Astrocyte (in vitro differentiated cells and primary cell): ENCODE measurements at regions not wholly inside any gene's neighbourhood (a gene's known extent, or its start where the extent isn't known, plus 50 kb on each side); places are given as distances from the start of the nearest gene placed in this dataset.

ENCODE experiments used
- DNase-seq: peaks from one replicate; pipeline ENCODE4 v3.0.0-alpha.2; 2010; ENCODE audit warnings: low read depth
- FAIRE-seq: peaks from 2 replicates; lab custom pipeline; 2011; peaks lifted over from hg19 to GRCh38; lab: Jason Lieb, UNC
- H2AFZ ChIP-seq: 2 replicates; pipeline ENCODE4 v1.6.0; 2012; ENCODE audit warnings: low read depth, low read length, inconsistent platforms
- H3K27ac ChIP-seq: 2 replicates; pipeline ENCODE4 v1.5.1; 2011; ENCODE audit warnings: low read depth, low read length, inconsistent platforms
- H3K27me3 ChIP-seq: 2 replicates; pipeline ENCODE4 v1.6.0; 2011; ENCODE audit warnings: low read length, inconsistent platforms; ENCODE audit not compliant: insufficient read depth
- H3K36me3 ChIP-seq: 2 replicates; pipeline ENCODE4 v1.5.1; 2011; ENCODE audit warnings: low read length, inconsistent platforms; ENCODE audit not compliant: insufficient read depth
- H3K4me1 ChIP-seq: 2 replicates; pipeline ENCODE4 v1.5.1; 2011; ENCODE audit warnings: low read length, inconsistent platforms; ENCODE audit not compliant: insufficient read depth
- H3K4me2 ChIP-seq: 2 replicates; pipeline ENCODE4 v1.6.0; 2012; ENCODE audit warnings: low read length, inconsistent platforms
- H3K4me3 ChIP-seq: 2 replicates; pipeline ENCODE4 v1.5.1; 2011; ENCODE audit warnings: low read depth, mild to moderate bottlenecking, low read length, inconsistent platforms; ENCODE audit not compliant: insufficient read depth
- H3K79me2 ChIP-seq: 2 replicates; pipeline ENCODE4 v1.6.0; 2012; ENCODE audit warnings: mild to moderate bottlenecking, low read length, inconsistent platforms; ENCODE audit not compliant: insufficient read depth
- H3K9ac ChIP-seq: 2 replicates; pipeline ENCODE4 v1.6.0; 2012; ENCODE audit warnings: mild to moderate bottlenecking, low read length, inconsistent platforms
- H3K9me3 ChIP-seq: 2 replicates; pipeline ENCODE4 v1.5.1; 2012; ENCODE audit warnings: low read depth, mild to moderate bottlenecking, low read length, inconsistent platforms; ENCODE audit not compliant: insufficient read depth
- H4K20me1 ChIP-seq: 2 replicates; pipeline ENCODE4 v1.6.0; 2012; ENCODE audit warnings: low read length, inconsistent platforms; ENCODE audit not compliant: insufficient read depth
- H3K27ac Mint-ChIP-seq: one replicate; pipeline ENCODE4 v1.8.0; 2021; ENCODE audit warnings: mild to moderate bottlenecking, mixed read lengths; ENCODE audit not compliant: unreplicated experiment
- H3K27me3 Mint-ChIP-seq: one replicate; pipeline ENCODE4 v1.8.0; 2021; ENCODE audit warnings: low read depth, mixed read lengths; ENCODE audit not compliant: unreplicated experiment
- H3K36me3 Mint-ChIP-seq: one replicate; pipeline ENCODE4 v1.8.0; 2021; ENCODE audit warnings: low read depth, mixed read lengths; ENCODE audit not compliant: unreplicated experiment
- H3K4me1 Mint-ChIP-seq: one replicate; pipeline ENCODE4 v1.8.0; 2021; ENCODE audit warnings: low read depth, mixed read lengths; ENCODE audit not compliant: unreplicated experiment
- H3K4me3 Mint-ChIP-seq: one replicate; pipeline ENCODE4 v1.8.0; 2021; ENCODE audit warnings: mild to moderate bottlenecking, moderate library complexity, mixed read lengths; ENCODE audit not compliant: unreplicated experiment
- H3K9me3 Mint-ChIP-seq: one replicate; pipeline ENCODE4 v1.8.0; 2021; ENCODE audit warnings: mild to moderate bottlenecking, mixed read lengths; ENCODE audit not compliant: unreplicated experiment
- CTCF ChIP-seq: IDR thresholded peaks from 2 replicates; pipeline ENCODE4 v1.5.1; 2011; ENCODE audit warnings: low read depth, mild to moderate bottlenecking, inconsistent platforms, low read length, moderate library complexity; ENCODE audit not compliant: insufficient read depth
- EZH2 ChIP-seq: IDR thresholded peaks from 2 replicates; pipeline ENCODE4 v1.6.1; 2012; ENCODE audit warnings: mild to moderate bottlenecking, low read length, inconsistent platforms; ENCODE audit not compliant: insufficient read depth

- Mint-ChIP-seq H3K36me3 (no peaks in the 10 kb centered on the region), H3K9me3 (peaks cover 2% of the 10 kb centered on the region), H3K27ac (no peak overlapping the region), H3K4me3 (no peak overlapping the region), H3K4me1 (peaks cover 10% of the 10 kb centered on the region), H3K27me3 (peaks cover 8% of the 10 kb centered on the region)
- Histone ChIP-seq H3K27me3 (peaks cover 14% of the 10 kb centered on the region), H3K9me3 (no peaks in the 10 kb centered on the region), H3K9ac (no peak overlapping the region), H4K20me1 (no peaks in the 10 kb centered on the region), H3K4me3 (no peak overlapping the region), H3K79me2 (no peaks in the 10 kb centered on the region), H2AFZ (no peak overlapping the region), H3K36me3 (no peaks in the 10 kb centered on the region), H3K27ac (no peak overlapping the region), H3K4me2 (no peak overlapping the region), H3K4me1 (peaks cover 11% of the 10 kb centered on the region)
- FAIRE-seq (no peak), DNase-seq (no peak)
- no peak for TF ChIP-seq EZH2
- TF ChIP-seq CTCF, result no peak
Measured at GRCh38 chr2:173431191-173431590, 76.5 kb downstream of the CDCA7 start.

- Histone ChIP-seq H3K27ac (no peak overlapping the region), H3K4me3 (no peak overlapping the region), H2AFZ (no peak overlapping the region), H4K20me1 (no peaks in the 10 kb centered on the region), H3K9me3 (no peaks in the 10 kb centered on the region), H3K9ac (no peak overlapping the region), H3K36me3 (no peaks in the 10 kb centered on the region), H3K4me1 (peaks cover 11% of the 10 kb centered on the region), H3K79me2 (no peaks in the 10 kb centered on the region), H3K27me3 (peaks cover 14% of the 10 kb centered on the region), H3K4me2 (no peak overlapping the region)
- peaks cover 10% of the 10 kb centered on the region for H3K4me1 Mint-ChIP-seq
- DNase-seq, result peak; percentile 17
- no peak overlapping the region for H3K27ac Mint-ChIP-seq
- H3K27me3 Mint-ChIP-seq, result peaks cover 8% of the 10 kb centered on the region
- H3K9me3 Mint-ChIP-seq, result peaks cover under 1% of the 10 kb centered on the region
- FAIRE-seq, result no peak
- H3K36me3 Mint-ChIP-seq, result no peaks in the 10 kb centered on the region
- H3K4me3 Mint-ChIP-seq, result no peak overlapping the region
- TF ChIP-seq CTCF (no peak), EZH2 (no peak)
Measured at GRCh38 chr2:173432049-173432754, 77.5 kb downstream of the CDCA7 start.
